ENCODE measurements at regions not wholly inside any gene's neighbourhood (a gene's known extent, or its start where the extent isn't known, plus 50 kb on each side); places are given as distances from the start of the nearest gene placed in this dataset.

GRCh38 chr6:50635429-50635828 lies 77.9 kb upstream of the TFAP2D start:
- Histone ChIP-seq H3K4me2 (ENCODE audit: insufficient read depth, low read length, poor library complexity, severe bottlenecking) (no peak overlapping the region), H3K27me3 (ENCODE audit: control insufficient read depth in 3 of 3, insufficient read depth in 3 of 3, low read depth in 1 of 3, low read length in 3 of 3) (no peaks in the 10 kb centered on the region), H2BK5ac (ENCODE audit: low read length) (no peak overlapping the region), H2AFZ (ENCODE audit: low read length) (no peak overlapping the region), H3K9ac (ENCODE audit: low read depth, low read length, poor library complexity) (no peak overlapping the region), H4K8ac (ENCODE audit: low read depth, low read length) (no peak overlapping the region), H3K23ac (ENCODE audit: low read depth, low read length, poor library complexity) (no peak overlapping the region), H3K27ac (replicated peaks; ENCODE audit: low read length) (no peak overlapping the region), H3K9me3 (replicated peaks in 1 of 2; ENCODE audit: control insufficient read depth in 2 of 2, insufficient read depth in 1 of 2, low read depth in 1 of 2, low read length in 2 of 2) (no peaks in the 10 kb centered on the region), H3K79me1 (ENCODE audit: low read depth, low read length) (no peaks in the 10 kb centered on the region), H4K91ac (ENCODE audit: low read depth, low read length, poor library complexity) (no peak overlapping the region), H3K14ac (ENCODE audit: low read length) (no peak overlapping the region), H2AK5ac (ENCODE audit: low read depth, low read length) (no peak overlapping the region), H3K4me3 (ENCODE audit: low read length in 2 of 2) (no peak overlapping the region), H3K4ac (ENCODE audit: low read length) (no peak overlapping the region), H3K36me3 (replicated peaks in 1 of 2; ENCODE audit: control insufficient read depth in 2 of 2, insufficient read depth in 2 of 2, low read length in 2 of 2) (no peaks in the 10 kb centered on the region), H3K4me1 (ENCODE audit: control insufficient read depth in 2 of 2, insufficient read depth in 1 of 2, low read depth in 1 of 2, low read length in 2 of 2) (peaks cover 0 to 2% of the 10 kb centered on the region in 2 donors), H2BK15ac (ENCODE audit: low read length) (no peak overlapping the region), H2BK12ac (ENCODE audit: low read length) (no peak overlapping the region), H2BK120ac (ENCODE audit: low read depth, low read length) (no peak overlapping the region), H3K18ac (ENCODE audit: low read length) (no peak overlapping the region)
- DNase-seq (ENCODE audit: low spot score): no peak

DNA sequence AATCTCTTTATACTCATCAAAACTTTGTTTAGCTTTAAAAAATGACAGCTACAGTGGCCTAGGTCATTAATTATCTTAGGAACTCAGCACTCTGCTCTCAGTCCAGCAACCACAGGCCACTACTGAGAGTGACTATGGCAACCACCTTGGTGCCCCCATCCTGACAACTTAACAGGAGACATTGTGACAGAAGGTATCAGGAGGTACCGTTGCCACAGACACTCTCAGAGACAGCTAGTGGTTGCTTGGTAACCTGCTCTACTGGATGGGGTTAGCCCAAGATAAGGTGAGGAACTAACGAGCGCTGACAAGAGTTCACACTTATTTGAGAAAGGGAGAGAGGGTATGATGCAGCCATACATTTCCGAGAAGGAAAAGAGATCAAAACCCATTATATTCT lies 76.1 kb upstream of the TFAP2D start:
- Histone ChIP-seq H2BK12ac (ENCODE audit: low read length) (no peak overlapping the region), H4K91ac (ENCODE audit: low read depth, low read length, poor library complexity) (no peak overlapping the region), H2BK120ac (ENCODE audit: low read depth, low read length) (no peak overlapping the region), H3K4me3 (ENCODE audit: low read length in 2 of 2) (no peak overlapping the region), H2BK15ac (ENCODE audit: low read length) (no peak overlapping the region), H2BK5ac (ENCODE audit: low read length) (no peak overlapping the region), H3K27ac (replicated peaks; ENCODE audit: low read length) (no peak overlapping the region), H3K27me3 (ENCODE audit: control insufficient read depth in 3 of 3, insufficient read depth in 3 of 3, low read depth in 1 of 3, low read length in 3 of 3) (no peaks in the 10 kb centered on the region), H3K4me1 (ENCODE audit: control insufficient read depth in 2 of 2, insufficient read depth in 1 of 2, low read depth in 1 of 2, low read length in 2 of 2) (peaks cover 0 to 2% of the 10 kb centered on the region in 2 donors), H4K8ac (ENCODE audit: low read depth, low read length) (no peak overlapping the region), H3K14ac (ENCODE audit: low read length) (no peak overlapping the region), H2AK5ac (ENCODE audit: low read depth, low read length) (no peak overlapping the region), H3K36me3 (replicated peaks in 1 of 2; ENCODE audit: control insufficient read depth in 2 of 2, insufficient read depth in 2 of 2, low read length in 2 of 2) (no peaks in the 10 kb centered on the region), H3K4me2 (ENCODE audit: insufficient read depth, low read length, poor library complexity, severe bottlenecking) (no peak overlapping the region), H3K79me1 (ENCODE audit: low read depth, low read length) (no peaks in the 10 kb centered on the region), H3K23ac (ENCODE audit: low read depth, low read length, poor library complexity) (no peak overlapping the region), H3K9ac (ENCODE audit: low read depth, low read length, poor library complexity) (no peak overlapping the region), H2AFZ (ENCODE audit: low read length) (no peak overlapping the region), H3K18ac (ENCODE audit: low read length) (no peak overlapping the region), H3K4ac (ENCODE audit: low read length) (no peak overlapping the region), H3K9me3 (replicated peaks in 1 of 2; ENCODE audit: control insufficient read depth in 2 of 2, insufficient read depth in 1 of 2, low read depth in 1 of 2, low read length in 2 of 2) (no peaks in the 10 kb centered on the region)
- WGBS, 2 donors (ENCODE audit: extremely low coverage in 2 of 2, insufficient read length in 2 of 2, insufficient replicate concordance in 1 of 2): no CpG with 5 or more reads among the region's 4 CpGs
- DNase-seq (ENCODE audit: low spot score): no peak

DNA sequence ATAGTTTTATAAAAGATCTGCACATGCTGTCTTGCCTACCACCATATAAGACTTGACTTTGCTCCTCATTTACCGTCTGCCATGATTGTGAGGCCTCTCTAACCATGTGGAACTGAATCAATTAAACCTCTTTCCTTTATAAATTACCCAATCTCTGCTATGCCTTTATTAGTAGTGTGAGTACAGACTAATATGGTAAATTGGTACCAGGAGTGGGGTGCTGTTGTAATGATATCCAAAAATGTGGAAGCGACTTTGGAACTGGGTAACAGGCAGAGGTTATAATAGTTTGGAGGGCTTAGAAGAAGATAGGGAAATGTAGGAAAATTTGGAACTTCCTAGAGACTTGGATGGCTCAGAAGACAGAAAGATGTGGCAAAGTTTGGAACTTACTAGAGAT lies 64.2 kb upstream of the TFAP2D start:
- Histone ChIP-seq H3K18ac (ENCODE audit: low read length) (no peak overlapping the region), H2AFZ (ENCODE audit: low read length) (no peak overlapping the region), H3K9me3 (replicated peaks in 1 of 2; ENCODE audit: control insufficient read depth in 2 of 2, insufficient read depth in 1 of 2, low read depth in 1 of 2, low read length in 2 of 2) (no peaks in the 10 kb centered on the region), H4K8ac (ENCODE audit: low read depth, low read length) (no peak overlapping the region), H3K36me3 (replicated peaks in 1 of 2; ENCODE audit: control insufficient read depth in 2 of 2, insufficient read depth in 2 of 2, low read length in 2 of 2) (no peaks in the 10 kb centered on the region), H3K4me2 (ENCODE audit: insufficient read depth, low read length, poor library complexity, severe bottlenecking) (no peak overlapping the region), H3K4me3 (ENCODE audit: low read length in 2 of 2) (no peak overlapping the region), H3K4ac (ENCODE audit: low read length) (no peak overlapping the region), H3K23ac (ENCODE audit: low read depth, low read length, poor library complexity) (no peak overlapping the region), H3K27ac (replicated peaks; ENCODE audit: low read length) (no peak overlapping the region), H2BK12ac (ENCODE audit: low read length) (no peak overlapping the region), H3K4me1 (ENCODE audit: control insufficient read depth in 2 of 2, insufficient read depth in 1 of 2, low read depth in 1 of 2, low read length in 2 of 2) (no peaks in the 10 kb centered on the region), H3K14ac (ENCODE audit: low read length) (no peak overlapping the region), H2AK5ac (ENCODE audit: low read depth, low read length) (no peak overlapping the region), H2BK120ac (ENCODE audit: low read depth, low read length) (no peak overlapping the region), H2BK15ac (ENCODE audit: low read length) (no peak overlapping the region), H3K9ac (ENCODE audit: low read depth, low read length, poor library complexity) (no peak overlapping the region), H3K79me1 (ENCODE audit: low read depth, low read length) (no peaks in the 10 kb centered on the region), H3K27me3 (ENCODE audit: control insufficient read depth in 3 of 3, insufficient read depth in 3 of 3, low read depth in 1 of 3, low read length in 3 of 3) (no peaks in the 10 kb centered on the region), H2BK5ac (ENCODE audit: low read length) (no peak overlapping the region), H4K91ac (ENCODE audit: low read depth, low read length, poor library complexity) (no peak overlapping the region)
- DNase-seq (ENCODE audit: low spot score): no peak
- WGBS, 2 donors (ENCODE audit: extremely low coverage in 2 of 2, insufficient read length in 2 of 2, insufficient replicate concordance in 1 of 2): no CpG with 5 or more reads among the region's 2 CpGs

DNA sequence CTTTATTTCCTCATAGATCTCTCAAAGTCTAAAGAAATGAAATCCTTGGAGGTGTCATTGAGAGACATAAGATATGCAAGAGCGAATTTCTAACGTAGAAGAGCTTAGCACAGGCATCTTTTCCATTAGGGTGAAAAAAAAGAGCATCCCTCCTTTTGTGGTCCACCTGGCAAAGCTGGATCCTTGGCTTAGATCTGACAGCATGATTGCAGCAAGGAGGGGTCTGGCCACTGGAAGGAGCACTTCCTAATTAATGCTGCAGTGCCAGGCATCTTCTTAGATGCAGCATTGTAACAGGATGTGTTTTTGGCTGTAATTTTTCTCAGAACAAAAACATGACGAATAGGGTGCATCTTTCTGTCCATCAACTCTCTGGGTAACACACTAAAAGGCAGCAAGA lies 60.1 kb upstream of the TFAP2D start:
- no peak overlapping the region for H3K23ac ChIP-seq (ENCODE audit: low read depth, low read length, poor library complexity)
- H2BK5ac ChIP-seq (ENCODE audit: low read length): no peak overlapping the region

More for the DNA sequence above, 60.1 kb upstream of the TFAP2D start:
- Histone ChIP-seq H3K27ac (replicated peaks; ENCODE audit: low read length) (no peak overlapping the region), H2BK12ac (ENCODE audit: low read length) (no peak overlapping the region), H2BK15ac (ENCODE audit: low read length) (no peak overlapping the region), H3K9me3 (replicated peaks in 1 of 2; ENCODE audit: control insufficient read depth in 2 of 2, insufficient read depth in 1 of 2, low read depth in 1 of 2, low read length in 2 of 2) (no peaks in the 10 kb centered on the region), H4K8ac (ENCODE audit: low read depth, low read length) (no peak overlapping the region), H3K4ac (ENCODE audit: low read length) (no peak overlapping the region), H3K9ac (ENCODE audit: low read depth, low read length, poor library complexity) (no peak overlapping the region), H4K91ac (ENCODE audit: low read depth, low read length, poor library complexity) (no peak overlapping the region), H3K79me1 (ENCODE audit: low read depth, low read length) (no peaks in the 10 kb centered on the region), H2AK5ac (ENCODE audit: low read depth, low read length) (no peak overlapping the region), H3K14ac (ENCODE audit: low read length) (no peak overlapping the region), H3K36me3 (replicated peaks in 1 of 2; ENCODE audit: control insufficient read depth in 2 of 2, insufficient read depth in 2 of 2, low read length in 2 of 2) (no peaks in the 10 kb centered on the region), H2AFZ (ENCODE audit: low read length) (no peak overlapping the region), H3K27me3 (ENCODE audit: control insufficient read depth in 3 of 3, insufficient read depth in 3 of 3, low read depth in 1 of 3, low read length in 3 of 3) (no peaks in the 10 kb centered on the region), H3K4me1 (ENCODE audit: control insufficient read depth in 2 of 2, insufficient read depth in 1 of 2, low read depth in 1 of 2, low read length in 2 of 2) (no peaks in the 10 kb centered on the region), H2BK120ac (ENCODE audit: low read depth, low read length) (no peak overlapping the region), H3K18ac (ENCODE audit: low read length) (no peak overlapping the region), H3K4me3 (ENCODE audit: low read length in 2 of 2) (no peak overlapping the region), H3K4me2 (ENCODE audit: insufficient read depth, low read length, poor library complexity, severe bottlenecking) (no peak overlapping the region)
- DNase-seq (ENCODE audit: low spot score): no peak
- WGBS, 2 donors (ENCODE audit: extremely low coverage in 2 of 2, insufficient read length in 2 of 2, insufficient replicate concordance in 1 of 2): no CpG with 5 or more reads among the region's 3 CpGs

All from neuronal stem cell (in vitro differentiated cells).